ENCODE measurements at regions not wholly inside any gene's neighbourhood (a gene's known extent, or its start where the extent isn't known, plus 50 kb on each side); places are given as distances from the start of the nearest gene placed in this dataset.

DNA sequence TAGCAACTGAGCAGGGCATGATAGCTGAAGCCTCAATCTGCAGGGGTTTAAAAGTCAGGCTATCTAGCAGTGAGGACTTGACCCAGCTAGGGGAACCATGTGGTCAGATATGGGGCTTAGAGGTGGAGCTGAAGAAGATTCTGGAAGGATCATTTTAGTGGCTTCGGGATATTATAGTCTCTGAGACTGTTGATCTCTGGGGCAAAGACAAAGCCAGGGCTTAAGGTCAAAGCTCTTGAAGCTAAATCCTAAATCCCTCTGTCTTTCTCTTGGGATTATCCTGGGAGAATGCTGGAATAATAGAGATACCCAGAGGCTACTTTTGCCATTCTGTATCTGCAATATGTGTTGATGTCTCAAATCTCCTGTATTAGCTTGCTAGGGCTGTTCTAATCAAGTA is 132.2 kb downstream of the DHX35 start:
- H3K4me1 ChIP-seq (ENCODE audit: control insufficient read depth in 1 of 2, insufficient read depth in 2 of 2, low read length in 2 of 2) = no peaks in the 10 kb centered on the region
- H3K4me2 ChIP-seq (replicated peaks; ENCODE audit: extremely low read depth, low read length, poor library complexity, severe bottlenecking) = no peak overlapping the region
- 100% methylated on average over 1 of the region's 1 CpG for WGBS (ENCODE audit: insufficient coverage)
- H3K4me3 ChIP-seq (replicated peaks in 1 of 3; ENCODE audit: low read depth in 2 of 3, low read length in 3 of 3) = no peak overlapping the region
- no peaks in the 10 kb centered on the region for H3K36me3 ChIP-seq (replicated peaks in 1 of 2; ENCODE audit: control insufficient read depth in 1 of 2, insufficient read depth in 2 of 2, low read length in 2 of 2)
- no peak for DNase-seq
- no peaks in the 10 kb centered on the region for H3K36me3 Mint-ChIP-seq
- H3K27ac Mint-ChIP-seq = no peak overlapping the region
- no peak for TF ChIP-seq CTCF (IDR thresholded peaks at IDR 0.05)
- H3K27ac ChIP-seq (ENCODE audit: low read depth in 1 of 2, low read length in 2 of 2) = no peak overlapping the region
- H3K9me3 ChIP-seq (replicated peaks in 1 of 2; ENCODE audit: control insufficient read depth in 1 of 2, insufficient read depth in 1 of 2, low read length in 2 of 2) = no peaks in the 10 kb centered on the region
- peaks cover 0 to 9% (median 5%) of the 10 kb centered on the region in 3 donors for H3K27me3 Mint-ChIP-seq (ENCODE audit: low read depth in 3 of 3)
- H3K9ac ChIP-seq (ENCODE audit: insufficient read depth, low read length, poor library complexity, severe bottlenecking) = no peak overlapping the region
- intact Hi-C loops (cut with micrococcal nuclease) = no loop called here
- H4K20me1 ChIP-seq (ENCODE audit: insufficient read depth, low read length) = no peaks in the 10 kb centered on the region
- H3K4me1 Mint-ChIP-seq = no peaks in the 10 kb centered on the region
- H2AFZ ChIP-seq (ENCODE audit: insufficient read depth, low read depth, low read length, poor library complexity, severe bottlenecking) = no peak overlapping the region
- no peak overlapping the region for H3K4me3 Mint-ChIP-seq
- no peaks in the 10 kb centered on the region for H3K27me3 ChIP-seq (ENCODE audit: control insufficient read depth in 2 of 2, insufficient read depth in 2 of 2, low read length in 2 of 2)
- no peaks in the 10 kb centered on the region for H3K79me2 ChIP-seq (ENCODE audit: insufficient read depth, low read length)
- peaks cover 0 to 2% (median under 1%) of the 10 kb centered on the region in 7 donors for H3K9me3 Mint-ChIP-seq

DNA sequence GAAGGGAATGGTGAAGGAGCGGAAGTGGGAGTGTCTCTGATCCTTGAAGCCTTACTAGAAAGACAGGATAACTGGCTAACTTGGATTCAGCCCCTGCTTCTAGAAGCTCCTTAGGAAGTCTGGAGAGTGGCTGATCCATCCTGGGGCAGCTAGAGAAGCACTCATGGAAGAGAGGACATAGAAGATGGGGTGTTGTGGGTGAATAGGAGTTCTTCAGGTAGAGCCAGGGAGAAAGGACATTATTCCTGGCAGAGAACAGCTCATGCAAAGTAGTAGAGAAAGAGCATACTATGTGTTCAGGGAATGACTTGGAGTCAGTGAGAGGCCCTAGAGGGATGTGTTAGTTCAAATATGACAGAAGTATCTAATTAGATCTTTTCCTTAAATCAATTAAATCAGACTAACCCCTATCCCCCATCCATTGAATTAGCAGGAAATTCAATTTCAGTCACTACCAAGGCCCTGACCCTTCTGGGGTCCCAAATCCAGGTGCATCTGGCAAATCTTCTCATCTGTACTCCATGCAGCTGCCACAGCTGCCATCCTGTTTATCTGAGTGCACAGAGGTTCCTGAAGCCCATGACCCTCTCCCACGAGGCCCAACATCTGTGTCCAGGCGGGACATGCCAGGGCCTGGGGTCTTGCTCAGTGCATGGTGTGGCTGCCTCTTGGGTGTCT is 130.7 kb downstream of the DHX35 start:
- Histone ChIP-seq H3K9ac (ENCODE audit: insufficient read depth, low read length, poor library complexity, severe bottlenecking) (no peak overlapping the region), H3K27ac (ENCODE audit: low read depth in 1 of 2, low read length in 2 of 2) (no peak overlapping the region), H3K4me2 (replicated peaks; ENCODE audit: extremely low read depth, low read length, poor library complexity, severe bottlenecking) (no peak overlapping the region), H3K27me3 (ENCODE audit: control insufficient read depth in 2 of 2, insufficient read depth in 2 of 2, low read length in 2 of 2) (no peaks in the 10 kb centered on the region), H3K4me1 (ENCODE audit: control insufficient read depth in 1 of 2, insufficient read depth in 2 of 2, low read length in 2 of 2) (no peaks in the 10 kb centered on the region), H3K9me3 (replicated peaks in 1 of 2; ENCODE audit: control insufficient read depth in 1 of 2, insufficient read depth in 1 of 2, low read length in 2 of 2) (no peaks in the 10 kb centered on the region), H3K36me3 (replicated peaks in 1 of 2; ENCODE audit: control insufficient read depth in 1 of 2, insufficient read depth in 2 of 2, low read length in 2 of 2) (no peaks in the 10 kb centered on the region), H4K20me1 (ENCODE audit: insufficient read depth, low read length) (no peaks in the 10 kb centered on the region), H3K79me2 (ENCODE audit: insufficient read depth, low read length) (no peaks in the 10 kb centered on the region), H2AFZ (ENCODE audit: insufficient read depth, low read depth, low read length, poor library complexity, severe bottlenecking) (no peak overlapping the region), H3K4me3 (replicated peaks in 1 of 3; ENCODE audit: low read depth in 2 of 3, low read length in 3 of 3) (no peak overlapping the region)
- no peaks in the 10 kb centered on the region for H3K4me1 Mint-ChIP-seq
- H3K27ac Mint-ChIP-seq = peak overlapping the region in 1 of 7 donors; percentile 8
- H3K27me3 Mint-ChIP-seq (ENCODE audit: low read depth in 3 of 3) = peaks cover 0 to 10% (median 2%) of the 10 kb centered on the region in 3 donors
- 98% methylated on average over 3 of the region's 3 CpGs for WGBS (ENCODE audit: insufficient coverage)
- DNase-seq = no peak
- no peak overlapping the region for H3K4me3 Mint-ChIP-seq
- peaks cover 0 to 7% (median 2%) of the 10 kb centered on the region in 7 donors for H3K9me3 Mint-ChIP-seq
- H3K36me3 Mint-ChIP-seq = no peaks in the 10 kb centered on the region
- no peak for TF ChIP-seq CTCF (IDR thresholded peaks at IDR 0.05)
- intact Hi-C loops (cut with micrococcal nuclease) = no loop called here
